HL-60 (cell line): ENCODE measurements at regions not wholly inside any gene's neighbourhood (a gene's known extent, or its start where the extent isn't known, plus 50 kb on each side); places are given as distances from the start of the nearest gene placed in this dataset.
"Not testable (repeated sequence)": the region's sequence is repeated elsewhere in the genome, so short reads cannot be mapped to it uniquely, and the experiment has no call there.

Experiments
- POLR2AphosphoS5 ChIP-seq: IDR thresholded peaks from 2 replicates; pipeline ENCODE4 v1.6.1; 2012; ENCODE audit warnings: low read depth
- TF ChIP-seq, protein P1 (sequence below): IDR thresholded peaks from one replicate; pipeline ENCODE4 v1.5.1; 2011; ENCODE audit warnings: low read length, control low read depth, inconsistent platforms; ENCODE audit not compliant: insufficient read depth

DNA sequence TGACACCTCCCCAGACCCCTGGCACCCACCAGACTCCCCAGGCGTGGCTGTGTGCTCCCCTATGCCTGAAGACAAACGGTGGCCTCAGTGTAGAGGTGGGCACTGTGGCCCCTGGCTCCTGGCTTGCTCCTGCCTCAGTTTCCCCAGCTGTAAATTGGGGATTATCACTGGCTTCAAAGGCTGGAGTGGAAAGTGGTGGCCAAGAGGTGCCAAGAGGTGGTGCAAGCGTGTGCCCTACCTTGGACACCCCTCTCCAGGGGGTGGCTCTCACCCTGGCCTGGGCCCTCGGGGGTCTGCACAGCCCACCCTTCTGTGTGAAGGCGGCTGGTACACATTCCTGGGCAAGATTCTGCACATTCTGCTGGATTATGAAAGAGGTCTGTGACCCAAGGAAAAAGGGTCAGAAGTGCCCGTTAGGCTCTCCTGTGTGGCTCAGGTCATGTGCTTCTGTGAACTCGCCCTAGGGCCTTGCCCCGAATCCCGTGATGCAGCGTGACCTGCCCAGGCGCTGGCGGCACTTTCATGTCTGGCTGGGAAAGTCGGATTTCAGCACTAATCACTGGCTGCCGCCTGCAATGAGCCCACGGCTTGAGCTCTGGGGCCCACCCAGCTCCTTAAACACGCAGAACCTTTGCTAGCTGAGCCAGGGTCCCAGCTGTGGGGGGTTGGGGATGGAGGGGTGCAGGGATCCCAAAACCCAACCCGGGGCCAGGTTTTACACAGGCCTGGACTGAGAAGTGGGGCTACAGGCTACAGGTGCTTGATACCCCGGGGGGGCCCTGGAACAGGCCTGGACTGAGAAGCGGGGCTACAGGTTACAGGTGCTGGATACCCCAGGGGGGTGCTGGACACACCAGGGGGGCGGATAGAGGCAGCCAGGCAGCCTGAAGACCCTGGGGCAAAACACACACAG lies 86.8 kb upstream of the METTL9 start:
- TF ChIP-seq, protein P1, sequence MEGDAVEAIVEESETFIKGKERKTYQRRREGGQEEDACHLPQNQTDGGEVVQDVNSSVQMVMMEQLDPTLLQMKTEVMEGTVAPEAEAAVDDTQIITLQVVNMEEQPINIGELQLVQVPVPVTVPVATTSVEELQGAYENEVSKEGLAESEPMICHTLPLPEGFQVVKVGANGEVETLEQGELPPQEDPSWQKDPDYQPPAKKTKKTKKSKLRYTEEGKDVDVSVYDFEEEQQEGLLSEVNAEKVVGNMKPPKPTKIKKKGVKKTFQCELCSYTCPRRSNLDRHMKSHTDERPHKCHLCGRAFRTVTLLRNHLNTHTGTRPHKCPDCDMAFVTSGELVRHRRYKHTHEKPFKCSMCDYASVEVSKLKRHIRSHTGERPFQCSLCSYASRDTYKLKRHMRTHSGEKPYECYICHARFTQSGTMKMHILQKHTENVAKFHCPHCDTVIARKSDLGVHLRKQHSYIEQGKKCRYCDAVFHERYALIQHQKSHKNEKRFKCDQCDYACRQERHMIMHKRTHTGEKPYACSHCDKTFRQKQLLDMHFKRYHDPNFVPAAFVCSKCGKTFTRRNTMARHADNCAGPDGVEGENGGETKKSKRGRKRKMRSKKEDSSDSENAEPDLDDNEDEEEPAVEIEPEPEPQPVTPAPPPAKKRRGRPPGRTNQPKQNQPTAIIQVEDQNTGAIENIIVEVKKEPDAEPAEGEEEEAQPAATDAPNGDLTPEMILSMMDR, result not testable (repeated sequence)
- not testable (repeated sequence) for TF ChIP-seq POLR2AphosphoS5
